GM18907 (cell line): ENCODE measurements at regions not wholly inside any gene's neighbourhood (a gene's known extent, or its start where the extent isn't known, plus 50 kb on each side); places are given as distances from the start of the nearest gene placed in this dataset.

Experiments used
- ATAC-seq: cut with Tn5 transposase; IDR thresholded peaks from one replicate; pipeline ENCODE4 v1.9.1; 2021; ENCODE audit warnings: mild to moderate bottlenecking, moderate library complexity; ENCODE audit not compliant: unreplicated experiment

DNA sequence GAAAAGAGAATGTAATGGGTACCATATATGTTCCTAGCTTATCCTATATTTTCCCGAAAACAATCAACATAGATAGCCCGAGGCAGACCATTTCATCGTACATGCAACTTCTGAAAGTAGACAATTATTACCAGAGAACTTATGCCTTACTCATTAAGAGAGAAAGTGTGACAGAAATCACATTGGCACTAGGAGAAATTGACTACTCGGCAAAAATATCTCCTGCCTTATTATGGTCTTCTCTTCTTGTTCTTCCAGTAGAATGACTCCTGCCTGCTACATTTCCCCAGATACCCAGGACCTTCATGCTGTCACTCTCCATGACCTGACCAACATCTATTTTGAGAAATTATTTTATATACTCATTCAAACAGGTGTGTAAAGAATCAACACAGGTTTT, 1015.7 kb downstream of the TUSC7 start:
- no peak for ATAC-seq

DNA sequence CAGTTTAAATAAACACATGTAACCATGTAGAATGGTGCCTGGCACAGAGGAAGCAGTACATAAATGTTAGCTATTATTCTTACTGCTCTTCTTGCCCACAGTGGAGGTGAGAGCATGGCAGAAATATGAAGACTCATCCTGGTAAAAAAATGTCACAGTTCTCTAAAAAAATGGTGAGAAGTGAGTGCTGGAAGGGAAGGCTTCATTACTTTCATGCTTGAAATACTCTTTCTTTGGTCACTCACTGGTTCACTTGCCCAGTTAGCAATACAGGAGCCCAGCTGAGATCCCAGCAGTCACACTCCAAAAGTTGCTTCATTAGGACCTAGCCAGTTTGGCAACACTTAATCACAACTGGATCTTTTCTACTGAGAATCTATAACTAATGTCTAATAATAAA, 1017.2 kb downstream of the TUSC7 start:
- no peak for ATAC-seq

- ATAC-seq: no peak
Measured at GRCh38 chr3:117728226-117728625, 1018.6 kb downstream of the TUSC7 start.

DNA sequence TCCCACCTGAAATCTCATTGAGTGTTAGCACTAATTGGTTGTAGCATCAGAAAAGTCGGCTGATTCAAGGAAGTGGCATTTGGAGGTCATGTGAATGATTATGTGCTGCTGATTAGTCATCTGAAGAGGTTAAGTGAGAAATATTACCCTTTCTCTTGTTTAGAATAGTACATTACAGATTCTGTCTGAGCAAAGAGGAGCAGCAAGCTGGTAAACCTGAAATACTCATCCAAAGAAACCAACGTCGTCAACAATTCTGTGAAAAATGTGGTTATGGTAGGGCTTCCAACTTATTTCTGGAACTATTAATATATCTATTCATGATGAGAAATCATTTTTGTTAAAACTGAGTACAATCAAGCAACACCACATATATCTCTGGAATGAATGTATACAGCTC, 1024.9 kb downstream of the TUSC7 start:
- ATAC-seq: no peak

- ATAC-seq: no peak
Measured at GRCh38 chr3:117735481-117736101, 1026.0 kb downstream of the TUSC7 start.

GRCh38 chr3:117736846-117737245, 1027.3 kb downstream of the TUSC7 start:
- ATAC-seq: no peak

DNA sequence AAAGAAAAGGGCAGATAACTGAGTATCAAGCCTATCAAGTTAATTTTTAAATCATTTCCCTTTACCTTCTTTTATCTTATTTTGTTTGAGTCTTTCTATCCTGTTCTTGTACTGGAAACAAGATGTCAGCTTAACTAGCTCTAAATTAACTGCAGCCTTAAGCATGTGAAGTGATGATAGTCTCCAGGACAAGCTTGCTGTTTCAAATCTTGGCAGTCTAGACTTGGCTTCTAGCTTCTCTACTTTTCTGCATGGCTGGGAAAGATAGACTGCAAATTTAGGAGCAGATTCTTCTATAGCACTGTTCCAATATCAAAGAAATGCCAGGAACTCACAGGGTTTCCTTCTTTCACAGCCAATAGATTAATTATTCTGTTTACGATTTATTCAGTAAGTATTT, 1034.4 kb downstream of the TUSC7 start:
- no peak for ATAC-seq

- no peak for ATAC-seq
Measured at GRCh38 chr3:117744935-117745334, 1035.4 kb downstream of the TUSC7 start.

- no peak for ATAC-seq
Measured at GRCh38 chr3:117745516-117745915, 1035.9 kb downstream of the TUSC7 start.

DNA sequence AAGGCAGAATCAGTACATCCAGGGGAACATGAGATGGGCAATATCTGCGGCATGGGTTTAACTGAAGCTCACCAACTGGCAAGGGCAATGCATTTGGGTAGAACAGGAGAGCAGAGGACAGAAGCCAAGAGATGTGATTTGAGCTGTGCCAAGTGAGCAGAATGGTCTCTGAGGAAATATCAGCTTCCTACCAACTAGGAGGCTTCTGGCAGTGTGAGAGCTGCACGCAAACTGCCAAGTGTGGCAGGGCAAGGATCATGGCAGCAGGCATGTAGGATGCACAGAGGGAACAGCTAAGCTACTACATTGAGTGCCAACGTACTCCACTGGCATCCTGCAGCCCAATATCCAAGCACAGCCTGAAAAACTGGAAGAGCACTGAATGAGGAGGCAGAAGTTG, 1036.5 kb downstream of the TUSC7 start:
- no peak for ATAC-seq

DNA sequence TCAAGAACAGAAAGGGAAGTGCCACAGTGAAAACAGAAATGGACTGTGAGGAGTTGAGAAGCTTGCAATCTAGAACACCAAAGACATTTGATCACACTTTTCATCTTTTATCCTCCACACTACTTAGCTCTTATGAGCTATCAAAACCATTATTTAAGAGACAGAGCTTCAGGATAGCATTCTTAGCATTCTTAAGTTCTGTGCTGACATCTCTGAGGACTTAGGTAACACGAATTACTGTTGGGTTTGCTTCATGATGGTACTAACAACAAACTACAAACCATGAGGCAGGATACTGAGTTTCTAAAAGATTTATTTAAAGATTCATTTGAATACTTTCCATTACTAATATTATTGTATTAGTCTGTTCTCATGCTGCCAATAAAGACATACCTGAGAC, 1038.6 kb downstream of the TUSC7 start:
- ATAC-seq: no peak

DNA sequence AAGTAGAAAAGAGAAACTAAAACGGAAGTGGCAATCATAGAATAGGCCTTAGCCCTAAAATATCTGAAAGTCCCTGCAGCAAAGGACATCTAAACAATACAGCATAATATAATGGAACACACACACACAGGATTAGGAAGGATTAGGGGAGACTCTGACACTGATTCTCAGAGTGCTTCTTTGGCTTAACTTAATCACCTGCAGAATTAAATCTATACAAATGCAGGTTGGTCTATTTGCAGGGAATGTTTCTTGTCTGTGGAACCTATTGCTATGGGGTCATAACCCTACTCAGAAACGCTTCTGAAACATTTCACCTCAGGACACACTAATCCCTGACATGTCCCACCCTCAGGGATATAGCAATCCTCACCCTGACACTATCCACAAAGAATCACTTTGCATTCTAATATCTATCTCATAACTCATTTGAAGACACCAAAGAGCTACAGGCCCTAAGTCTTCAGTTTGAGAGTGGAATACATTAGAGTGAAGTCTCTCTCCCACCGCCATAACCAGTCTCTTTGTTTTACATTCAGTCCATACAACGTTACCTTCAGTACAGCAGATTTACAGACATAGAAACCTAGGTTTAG, 1041.2 kb downstream of the TUSC7 start:
- no peak for ATAC-seq

DNA sequence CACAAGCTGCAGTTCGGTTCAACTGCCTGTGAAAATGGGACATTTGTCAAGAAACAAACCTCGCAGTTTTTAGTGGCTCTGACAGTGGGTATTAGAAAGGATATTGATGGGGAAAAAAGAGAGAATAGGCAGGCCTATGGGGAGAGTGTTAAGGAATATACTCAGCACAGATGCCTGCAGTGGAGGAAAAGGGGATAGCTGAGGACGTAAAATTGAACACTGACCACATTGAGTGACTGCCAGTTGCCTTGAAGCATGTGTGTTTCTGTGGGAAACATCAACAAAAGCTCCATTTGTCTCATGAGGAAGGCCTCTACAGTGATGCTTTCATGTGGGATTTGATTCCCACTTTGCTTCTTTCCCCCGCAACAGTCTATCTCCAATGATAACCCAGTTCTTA, 1042.1 kb downstream of the TUSC7 start:
- ATAC-seq: no peak

DNA sequence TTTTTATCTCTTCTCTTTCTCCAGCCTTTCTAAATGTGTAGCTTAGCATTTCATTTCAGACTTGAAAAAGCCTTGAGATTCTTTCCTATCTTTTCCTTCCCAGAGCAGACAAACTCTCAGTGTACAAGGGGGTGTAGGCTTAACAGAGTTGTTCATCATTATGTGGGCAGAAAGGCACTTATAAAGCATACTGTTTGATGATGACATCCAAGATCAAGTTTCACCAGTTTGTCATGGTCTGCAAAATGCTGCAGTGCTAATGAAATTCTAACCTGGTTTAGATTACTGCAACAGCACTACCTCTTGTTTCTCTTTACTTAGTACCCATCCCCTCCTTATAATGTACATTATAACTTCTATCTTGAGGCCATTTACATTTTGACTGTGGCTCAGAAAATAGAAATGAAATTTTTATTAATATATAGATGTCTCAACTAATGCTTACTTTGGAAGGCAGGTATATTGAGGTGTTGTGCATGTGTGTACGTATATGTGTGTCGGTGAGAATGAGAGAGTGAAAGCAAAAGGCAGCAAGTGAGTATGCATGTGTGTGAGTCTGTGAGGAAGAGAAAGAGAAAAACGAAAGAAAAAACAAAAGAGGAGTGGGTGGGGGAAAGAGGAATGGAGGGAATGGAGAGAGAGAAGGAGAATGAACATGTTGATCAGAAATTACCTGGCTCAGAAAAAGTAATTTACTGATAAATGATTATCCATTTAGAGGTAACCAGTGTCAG, 1043.6 kb downstream of the TUSC7 start:
- ATAC-seq: no peak

GRCh38 chr3:117754058-117754457, 1044.5 kb downstream of the TUSC7 start:
- ATAC-seq: no peak

GRCh38 chr3:117754841-117755240, 1045.3 kb downstream of the TUSC7 start:
- no peak for ATAC-seq

GRCh38 chr3:117756563-117756962, 1047.0 kb downstream of the TUSC7 start:
- ATAC-seq: no peak

GRCh38 chr3:117761703-117762620, 1052.4 kb downstream of the TUSC7 start:
- no peak for ATAC-seq

GRCh38 chr3:117762621-117763037, 1053.0 kb downstream of the TUSC7 start:
- ATAC-seq: no peak

DNA sequence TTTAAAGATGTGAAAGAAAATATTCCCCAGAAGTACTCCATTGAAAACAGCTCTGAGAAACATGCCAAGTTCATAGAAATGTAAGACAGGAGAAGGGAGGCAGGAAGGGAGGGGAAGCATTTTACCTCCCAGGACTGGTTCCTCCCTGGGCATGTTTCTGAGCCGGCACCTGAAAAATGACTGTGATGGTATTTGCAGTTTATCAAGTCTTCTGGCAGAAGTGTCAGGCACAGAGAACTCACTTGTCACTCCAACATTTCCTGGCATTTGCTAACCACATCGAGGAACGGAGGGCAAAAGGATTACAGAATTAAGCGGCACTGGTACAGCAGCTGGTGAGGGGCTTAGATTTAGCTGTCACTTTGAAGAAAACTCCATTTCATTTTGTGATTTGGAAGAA, 1054.0 kb downstream of the TUSC7 start:
- ATAC-seq: no peak

- ATAC-seq: no peak
Measured at GRCh38 chr3:117768581-117768980, 1059.0 kb downstream of the TUSC7 start.
